A172 (cell line): ENCODE measurements at regions not wholly inside any gene's neighbourhood (a gene's known extent, or its start where the extent isn't known, plus 50 kb on each side); places are given as distances from the start of the nearest gene placed in this dataset.
A peak's percentile ranks its signal among the peaks of the same experiment; 100 is the strongest.

Experiments used
- DNase-seq: peaks from one replicate; pipeline ENCODE4 v3.0.0-alpha.2; 2015; ENCODE audit warnings: low spot score

DNA sequence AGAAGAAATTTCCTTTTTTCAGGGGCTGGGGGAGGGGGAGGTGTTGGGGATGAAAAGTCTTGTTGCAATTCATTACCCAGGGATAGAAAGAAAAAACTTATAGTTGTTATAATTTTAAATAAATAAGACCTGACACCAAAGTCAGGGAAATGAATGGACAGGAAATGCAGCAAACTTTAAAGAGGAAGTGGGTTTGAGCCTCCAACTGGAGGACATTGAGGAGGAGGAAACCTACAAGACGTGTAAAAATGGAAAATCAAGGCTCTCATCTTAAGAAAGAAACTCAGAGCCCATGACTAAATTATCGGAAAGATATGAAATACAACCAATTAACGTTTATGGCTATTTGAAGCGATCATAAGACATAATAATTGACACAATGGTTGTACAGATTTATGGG, 54.4 kb downstream of the NIBAN1 start:
- DNase-seq = no peak

DNA sequence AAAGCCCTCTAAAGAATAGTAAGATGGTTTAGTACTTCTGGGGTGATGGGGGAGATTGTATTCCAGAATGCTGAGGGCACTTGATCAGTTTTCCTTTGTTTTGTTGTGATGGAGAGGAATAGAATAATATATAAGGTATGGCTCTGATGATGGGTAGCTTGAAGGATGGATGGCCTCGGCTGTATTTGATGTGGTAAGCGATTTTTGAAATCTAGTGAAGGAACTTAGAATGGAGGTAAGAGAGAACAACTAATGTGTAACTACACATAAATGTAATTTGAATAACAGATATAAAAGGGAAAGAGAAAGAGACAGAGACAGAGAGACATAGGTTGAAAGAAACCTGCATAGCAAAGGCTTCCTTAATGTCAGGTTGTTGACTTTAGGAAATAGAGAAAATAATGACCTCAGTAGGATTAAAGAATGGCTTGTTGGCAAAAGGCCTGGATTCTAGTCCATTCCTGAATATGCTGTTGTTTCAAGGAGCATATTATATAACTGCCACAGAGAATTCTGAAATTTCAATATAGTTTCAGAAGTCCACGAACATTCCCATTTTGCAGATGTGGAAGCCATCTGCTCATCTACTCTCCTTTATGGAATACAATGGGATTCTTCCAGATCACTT, 58.7 kb downstream of the NIBAN1 start:
- DNase-seq = no peak

DNA sequence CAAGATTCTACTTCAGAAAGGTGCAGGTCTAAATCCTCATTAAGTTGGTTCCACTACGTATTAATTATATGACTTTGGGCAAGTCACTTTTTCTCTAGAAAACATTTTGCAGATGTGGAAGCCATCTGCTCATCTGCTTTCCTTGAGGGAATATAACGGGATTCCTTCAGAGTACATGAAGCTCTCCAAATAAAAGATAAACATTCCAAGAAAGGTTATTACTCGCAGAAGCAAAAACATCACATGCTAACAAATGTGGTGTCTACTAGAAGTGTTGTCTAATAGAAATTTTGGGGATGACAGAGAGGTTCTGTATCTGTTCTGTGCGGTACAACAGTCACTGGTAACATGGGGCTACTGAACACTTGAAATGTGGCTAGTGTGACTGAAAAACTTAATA, 60.2 kb downstream of the NIBAN1 start:
- no peak for DNase-seq

DNA sequence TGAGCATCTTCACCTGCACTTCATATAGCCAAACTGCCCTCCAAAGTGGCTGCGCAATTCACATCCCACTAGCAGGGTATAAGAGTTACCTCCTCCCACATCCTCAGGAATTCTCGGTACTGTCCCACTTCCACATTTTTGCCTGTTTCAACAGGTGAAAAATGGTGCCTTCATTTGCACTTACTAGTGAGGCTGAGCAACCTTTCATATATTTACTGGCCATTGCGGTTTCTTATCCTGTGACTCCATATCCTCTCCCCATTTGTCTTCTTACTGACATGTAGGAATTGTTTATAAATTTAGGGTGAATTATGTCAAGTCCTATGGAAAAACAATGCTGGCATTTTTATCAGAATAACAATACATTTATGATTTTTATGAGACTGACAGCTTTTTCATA, 61.9 kb downstream of the NIBAN1 start:
- no peak for DNase-seq

DNA sequence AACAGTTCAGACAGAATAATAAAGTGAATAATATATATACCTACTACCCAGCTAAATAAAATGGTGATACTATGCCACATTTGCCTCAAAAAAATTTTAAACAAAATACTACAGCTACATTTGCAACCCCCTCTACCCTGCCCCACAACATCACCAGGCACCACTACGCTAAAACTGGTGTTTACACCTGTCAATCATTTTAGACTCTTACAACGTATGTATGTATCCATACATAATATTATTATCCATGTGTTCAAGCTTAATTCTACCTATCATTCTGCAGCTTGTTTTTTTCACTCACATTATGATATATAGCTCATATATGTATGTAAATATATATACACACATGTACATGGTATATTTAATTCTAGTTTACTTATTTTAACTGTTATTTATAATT, 62.5 kb downstream of the NIBAN1 start:
- DNase-seq = no peak

DNA sequence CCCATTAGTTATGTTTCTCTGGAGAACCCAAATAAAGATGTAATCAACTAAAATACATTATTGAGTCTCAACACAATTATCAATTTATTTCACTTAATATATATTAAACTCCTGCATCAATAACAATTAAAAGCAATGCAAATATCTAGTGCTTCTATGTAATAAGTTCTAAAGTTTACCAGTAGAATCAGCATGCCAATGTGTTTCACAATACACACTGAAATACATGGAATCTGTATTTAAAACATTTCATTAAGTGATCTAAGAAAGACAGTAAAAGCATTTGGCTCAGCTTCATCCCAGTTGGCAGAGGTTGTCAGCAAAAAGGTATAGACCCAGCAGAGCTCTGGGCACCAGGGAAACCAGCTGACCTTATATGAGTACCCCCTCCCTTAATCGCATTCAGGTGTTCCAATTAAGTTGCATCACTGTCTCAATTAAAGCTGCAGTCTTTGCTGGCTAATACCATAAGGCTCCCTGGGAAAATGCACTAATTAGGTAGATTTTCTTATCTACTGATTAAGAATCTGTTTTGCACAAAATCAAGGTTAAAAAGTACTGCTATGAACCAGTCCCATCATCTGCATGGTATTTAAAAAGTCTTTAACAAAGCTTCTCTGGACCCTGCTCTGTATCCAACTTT, 63.1 kb downstream of the NIBAN1 start:
- no peak for DNase-seq

DNA sequence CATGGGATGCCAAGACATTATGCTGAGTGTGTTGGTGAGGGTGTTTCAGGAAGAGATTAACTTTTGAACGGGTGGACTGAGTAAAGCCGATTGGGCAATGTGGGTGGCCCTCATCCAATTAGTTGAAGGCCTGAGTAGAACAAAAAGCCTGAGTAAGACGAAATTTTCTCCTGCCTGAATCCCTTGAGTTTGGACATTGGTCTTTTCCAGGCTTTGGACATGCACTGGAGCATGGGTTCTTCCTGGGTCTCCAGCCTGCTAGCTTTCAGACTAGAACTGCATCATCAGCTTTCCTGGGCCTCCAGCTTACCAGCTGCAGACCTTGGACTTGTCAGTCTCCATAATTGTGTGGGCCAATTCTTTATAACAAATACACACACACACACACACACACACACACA, 63.6 kb downstream of the NIBAN1 start:
- no peak for DNase-seq

DNA sequence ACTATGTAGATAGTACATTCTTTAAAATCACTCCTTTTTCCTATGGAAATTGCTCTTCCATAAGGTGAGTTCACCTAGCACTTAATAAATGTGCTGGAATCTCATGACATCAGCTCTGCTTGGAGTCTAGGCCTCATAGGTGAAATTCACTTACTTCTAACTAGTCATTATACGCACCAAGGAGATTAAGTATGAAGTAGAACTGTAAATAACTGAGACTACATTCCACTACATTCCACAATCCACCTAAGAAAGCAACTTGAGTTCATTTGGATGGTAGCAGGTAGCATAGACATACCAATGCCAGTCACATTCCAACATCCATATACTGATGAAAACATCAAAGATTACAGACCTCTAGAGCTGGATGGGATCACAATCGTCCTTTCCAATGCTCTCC, 64.3 kb downstream of the NIBAN1 start:
- DNase-seq = no peak

DNA sequence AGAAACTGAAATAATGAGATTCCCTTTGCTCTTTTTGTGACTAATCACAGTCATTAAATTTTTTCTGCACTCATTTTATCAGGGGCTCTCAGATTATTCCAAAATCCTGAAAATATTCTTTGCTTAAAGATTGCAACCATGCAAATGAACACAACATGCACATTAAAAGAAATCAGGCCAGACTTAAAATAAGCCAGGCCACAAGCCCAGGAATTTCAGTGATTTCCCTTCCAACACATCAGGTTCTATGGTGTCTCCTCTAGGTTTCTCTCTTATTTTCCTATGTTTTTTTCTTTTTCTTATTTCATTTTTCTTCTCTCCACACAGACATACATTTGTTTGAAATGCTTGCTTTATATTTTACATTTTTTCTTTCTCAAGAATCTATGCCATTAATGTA, 65.3 kb downstream of the NIBAN1 start:
- no peak for DNase-seq

DNA sequence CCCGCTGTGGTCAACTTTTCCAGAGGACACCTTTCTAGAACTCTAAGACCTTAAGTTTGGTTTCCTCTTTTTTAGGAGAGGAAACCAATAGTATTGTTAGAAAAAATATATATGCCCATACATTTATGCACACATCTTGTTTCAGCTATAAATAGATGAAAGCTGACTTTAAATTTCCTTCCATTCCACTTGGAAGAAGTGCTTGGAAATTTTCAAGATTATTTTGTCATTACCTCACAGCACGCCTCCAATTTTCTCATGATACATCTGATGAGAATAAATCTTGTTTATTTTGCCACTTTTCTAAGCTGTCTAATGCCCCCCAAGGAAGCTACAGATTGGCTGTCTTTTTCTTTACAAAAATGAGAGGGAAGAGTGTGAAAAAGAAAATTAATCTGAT, 65.8 kb downstream of the NIBAN1 start:
- DNase-seq = no peak

DNA sequence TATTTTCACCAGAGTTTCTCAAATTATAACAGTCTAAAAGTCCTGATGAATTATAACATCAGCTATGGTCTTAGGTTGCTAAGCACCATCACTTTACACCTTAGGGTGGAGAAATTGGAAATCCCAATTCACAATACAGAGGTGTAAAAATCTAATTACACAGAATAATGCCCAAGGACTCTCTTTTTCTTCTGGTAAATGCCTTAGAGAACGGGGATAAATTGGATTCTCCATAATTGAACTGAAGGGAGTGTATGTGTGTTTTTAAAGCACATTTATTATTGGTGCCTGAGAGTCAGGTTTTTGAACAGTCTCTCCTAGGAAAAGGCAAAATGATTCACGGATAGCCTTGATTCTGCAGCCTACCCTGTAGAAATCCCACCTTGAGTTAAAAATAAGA, 66.8 kb downstream of the NIBAN1 start:
- no peak for DNase-seq

DNA sequence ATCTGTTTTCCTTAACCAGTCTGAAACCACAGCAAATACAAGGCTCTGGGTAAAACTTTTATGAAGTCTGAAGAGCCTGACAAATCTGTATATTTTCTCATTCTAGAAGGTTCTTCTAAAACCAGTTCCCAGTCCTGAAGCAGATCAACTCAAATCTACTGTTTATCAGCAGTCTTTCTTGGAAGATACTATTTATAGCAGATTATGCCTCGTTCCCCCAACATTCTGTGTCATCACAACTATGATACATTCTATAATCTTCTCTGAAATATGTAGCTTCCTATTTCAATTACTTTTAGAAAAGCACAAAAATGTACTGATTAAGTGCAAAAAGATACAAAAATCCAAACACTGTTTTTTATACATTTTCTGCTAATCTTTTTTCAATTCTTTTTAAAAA, 67.5 kb downstream of the NIBAN1 start:
- DNase-seq = no peak

DNA sequence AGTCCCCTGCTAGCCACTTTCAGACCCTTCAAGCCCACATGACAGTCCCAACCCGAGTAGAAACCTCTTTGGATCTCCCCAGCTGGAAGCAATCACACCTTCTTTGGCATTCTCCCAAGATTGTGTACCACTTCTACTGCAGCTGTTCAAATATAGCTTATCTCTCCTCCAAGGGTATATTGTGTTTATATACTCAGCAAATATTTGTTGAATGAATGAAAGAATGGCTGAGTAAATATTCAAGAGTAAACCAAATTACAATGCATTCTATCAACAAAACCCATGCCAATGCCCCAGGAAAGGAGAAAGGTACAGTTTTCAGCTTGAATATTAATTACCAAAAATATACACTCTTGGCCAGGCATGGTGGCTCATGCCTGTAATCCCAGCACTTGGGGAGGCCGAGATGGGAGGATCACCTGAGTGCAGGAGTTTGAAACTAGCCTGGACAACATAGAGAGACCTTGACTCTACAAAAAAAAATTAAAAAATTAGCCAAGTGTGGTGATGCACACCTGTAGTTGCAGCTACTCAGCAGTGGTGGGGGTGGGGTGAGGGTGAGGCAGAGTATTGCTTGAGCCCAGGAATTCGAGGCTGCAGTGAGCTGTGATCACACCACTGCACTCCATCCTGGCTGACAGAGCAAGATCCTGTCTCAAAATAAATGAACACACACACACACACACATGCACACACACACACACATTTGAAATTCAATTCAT, 68.5 kb downstream of the NIBAN1 start:
- DNase-seq = no peak

DNA sequence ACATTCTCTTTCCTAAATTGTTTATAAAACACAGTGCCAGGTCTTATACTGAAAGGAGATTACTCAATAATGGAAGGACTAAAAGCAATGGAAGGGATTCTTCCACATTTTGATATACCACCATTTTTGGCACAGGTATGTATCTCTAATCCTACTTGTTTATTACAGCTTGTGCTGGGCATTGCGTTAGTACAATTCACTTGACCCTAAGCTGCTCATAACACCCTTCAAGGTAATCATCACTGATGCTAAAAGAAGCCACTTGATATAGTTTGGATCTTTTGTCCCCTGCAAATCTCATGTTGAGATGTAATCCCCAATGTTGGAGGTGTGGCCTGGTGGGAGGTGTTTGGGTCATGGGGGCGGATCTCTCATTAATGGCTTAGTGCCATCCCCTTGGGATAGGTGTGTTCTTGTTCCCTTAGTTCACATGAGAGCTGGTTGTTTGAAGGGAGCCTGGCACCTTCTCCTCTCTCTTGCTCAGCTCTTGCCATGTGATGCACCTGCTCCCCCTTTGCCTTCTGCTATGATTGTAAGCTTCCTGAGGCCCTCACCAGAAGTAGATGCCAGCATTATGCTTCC, 71.1 kb downstream of the NIBAN1 start:
- DNase-seq = no peak

DNA sequence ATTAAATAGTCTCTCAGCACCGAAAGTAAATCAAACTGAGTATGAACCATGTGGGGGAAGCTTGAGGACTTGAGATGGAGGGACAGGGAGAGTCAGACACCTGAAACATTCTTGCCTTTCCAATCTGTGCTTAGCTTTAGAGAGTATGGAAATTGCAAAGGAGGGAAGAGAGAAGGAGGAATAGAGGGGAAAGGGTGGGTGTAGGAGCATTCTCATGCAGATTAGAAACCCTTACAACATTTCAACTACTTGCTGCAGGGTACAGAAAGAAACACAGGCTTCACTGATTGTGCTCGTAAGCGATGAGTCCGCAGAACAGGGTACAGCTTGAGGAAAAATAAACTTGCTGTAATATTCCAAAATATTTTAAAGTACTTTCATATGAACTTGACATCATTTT, 73.8 kb downstream of the NIBAN1 start:
- DNase-seq = no peak

DNA sequence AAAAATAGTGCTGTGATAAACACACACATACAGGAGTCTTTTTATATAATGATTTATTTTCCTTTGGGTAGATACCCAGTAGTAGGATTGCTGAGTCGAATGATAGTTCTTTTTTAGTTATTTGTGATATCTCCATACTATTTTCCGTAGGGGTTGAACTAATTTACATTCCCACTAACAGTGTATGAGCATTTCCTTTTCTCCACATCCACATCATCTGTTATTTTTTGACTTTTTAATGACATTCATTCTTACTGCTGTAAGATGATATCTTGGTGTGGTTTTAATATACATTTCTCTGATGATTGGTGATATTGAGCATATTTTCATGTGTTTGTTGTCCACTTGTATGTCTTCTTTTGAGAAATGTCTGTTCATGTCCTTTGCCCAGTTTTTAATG, 78.3 kb downstream of the NIBAN1 start:
- DNase-seq = no peak

DNA sequence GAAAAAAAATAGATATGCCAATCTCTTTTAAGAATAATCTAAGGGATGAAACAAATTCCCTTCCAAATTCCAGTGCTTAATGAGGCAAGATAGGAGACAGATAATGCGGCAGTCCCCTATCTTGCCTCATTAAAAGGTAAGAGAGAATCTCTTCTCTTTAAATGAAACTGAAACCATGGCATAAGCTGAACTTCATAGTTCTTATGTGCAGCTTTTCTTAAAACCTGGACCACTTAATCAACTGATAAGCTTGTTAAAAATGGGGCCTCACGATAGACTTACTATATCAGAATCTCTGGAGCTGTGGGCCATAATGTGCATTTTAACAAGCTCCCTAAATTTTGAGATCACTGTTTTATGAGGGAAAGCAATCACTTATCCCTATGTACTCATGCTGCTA, 79.2 kb downstream of the NIBAN1 start:
- DNase-seq = no peak

DNA sequence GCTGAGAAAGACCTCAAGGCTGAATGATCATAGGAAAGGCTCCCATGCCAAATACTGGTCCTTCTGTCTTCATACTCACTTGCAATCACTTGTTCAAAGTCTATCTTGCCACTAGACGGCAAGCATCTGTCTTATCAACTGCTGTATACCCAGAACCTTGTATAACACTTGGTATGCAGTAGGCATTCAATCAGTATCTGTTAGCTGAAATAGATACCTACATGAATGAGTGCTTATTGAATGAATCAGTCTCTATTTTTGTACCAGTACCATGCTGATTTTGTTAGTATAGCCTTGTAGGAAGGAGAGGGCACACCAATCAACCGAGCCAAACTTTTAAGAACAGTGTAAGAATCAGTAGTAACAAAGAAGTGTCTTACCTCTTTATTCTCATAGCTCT, 80.6 kb downstream of the NIBAN1 start:
- DNase-seq = no peak

DNA sequence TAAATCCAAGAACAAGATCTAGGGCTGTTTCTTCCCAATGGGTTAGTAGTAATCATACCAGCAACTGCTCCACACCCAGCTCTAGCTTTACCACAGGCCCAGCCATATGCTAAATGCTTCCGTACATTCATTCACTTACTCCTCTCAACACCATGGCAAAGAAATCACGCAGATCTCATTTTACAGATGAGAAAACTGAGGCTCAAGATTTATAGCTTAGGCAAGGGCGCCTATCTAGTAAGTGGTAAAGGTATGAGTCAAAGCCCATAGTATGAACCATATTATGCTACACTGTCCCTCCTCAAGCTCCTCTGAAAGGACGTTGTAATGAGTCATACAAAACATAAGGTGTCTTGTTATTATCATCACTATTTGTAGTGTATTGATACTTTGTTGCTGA, 82.2 kb downstream of the NIBAN1 start:
- DNase-seq = no peak

DNA sequence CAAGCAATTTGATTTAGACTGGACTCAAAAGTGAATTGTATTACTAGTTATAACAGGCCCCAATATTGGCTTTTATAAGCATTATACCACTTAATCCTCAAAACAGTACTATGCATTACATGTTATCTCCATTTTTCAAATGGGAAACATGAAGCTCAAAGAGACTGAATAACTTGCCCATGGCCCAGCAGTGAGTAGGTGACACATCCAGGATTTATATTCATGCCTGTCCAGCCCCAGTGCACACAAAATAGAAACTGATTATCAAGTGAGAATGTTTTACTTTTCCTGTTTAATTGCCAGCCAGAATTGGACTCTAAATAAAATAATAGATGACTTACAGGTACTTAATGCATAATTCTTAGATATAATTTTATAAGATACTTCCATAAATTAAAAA, 82.9 kb downstream of the NIBAN1 start:
- no peak for DNase-seq

DNA sequence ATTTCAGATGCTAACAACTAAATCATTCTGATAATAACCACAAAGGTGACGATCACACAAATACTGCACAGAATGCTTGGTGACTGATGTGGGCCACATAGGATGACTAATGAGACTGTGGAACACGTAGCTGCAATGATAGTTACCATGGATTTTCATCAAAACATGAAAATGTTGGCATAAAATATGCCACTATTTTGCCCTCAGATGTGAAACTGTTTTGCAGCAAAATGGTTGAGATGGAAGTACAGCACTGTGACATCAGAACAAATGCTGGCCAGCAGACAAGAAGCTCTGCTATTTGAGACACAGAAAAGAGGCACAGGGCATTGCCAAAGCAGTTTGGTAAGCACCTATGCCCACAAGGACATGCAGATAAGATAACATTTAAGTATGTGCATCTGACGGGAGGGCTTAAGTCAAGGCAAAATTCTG, 83.8 kb downstream of the NIBAN1 start:
- peak; percentile 42 for DNase-seq

DNA sequence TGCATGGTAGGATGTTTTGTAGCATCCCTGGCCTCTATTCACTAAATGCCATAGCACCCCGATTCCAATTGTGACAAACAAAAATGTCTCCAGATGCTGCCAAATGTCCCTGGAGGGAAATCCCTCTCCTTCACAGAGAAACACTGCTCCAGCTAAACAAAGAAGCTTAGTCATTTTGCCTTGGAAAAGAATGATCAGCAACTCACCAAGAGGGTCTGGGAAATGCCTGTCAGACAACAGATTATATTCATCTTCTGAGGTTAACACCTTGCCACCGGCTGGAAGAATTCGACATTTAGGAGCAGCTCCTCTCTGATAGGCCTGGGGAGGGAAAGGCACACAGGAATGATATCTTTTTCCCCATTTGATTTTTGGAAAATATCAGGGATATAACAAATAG, 84.4 kb downstream of the NIBAN1 start:
- DNase-seq = no peak

DNA sequence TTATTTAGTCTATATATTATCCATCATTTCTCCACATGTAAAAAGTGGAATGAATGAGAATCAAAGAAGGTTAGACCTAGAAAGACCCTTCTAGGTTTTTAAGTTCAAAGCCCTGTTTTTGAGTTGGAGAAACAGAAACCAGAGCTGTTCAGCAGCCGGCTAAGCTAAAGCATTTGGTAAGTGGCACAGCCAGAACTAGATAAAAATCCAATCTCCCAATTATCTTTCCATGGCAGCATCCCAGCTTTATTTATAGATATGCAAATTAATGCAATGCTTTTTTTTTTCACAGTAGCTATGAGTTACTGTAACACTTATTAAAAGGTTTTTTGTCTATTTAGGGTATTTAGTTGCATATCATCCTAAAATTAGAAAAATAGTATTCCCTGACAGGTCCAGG, 85.1 kb downstream of the NIBAN1 start:
- no peak for DNase-seq
